Panc1 (cell line): ENCODE measurements at regions not wholly inside any gene's neighbourhood (a gene's known extent, or its start where the extent isn't known, plus 50 kb on each side); places are given as distances from the start of the nearest gene placed in this dataset.

Experiments used
- ATAC-seq: fragments of 200-7000 bp; cut with Tn5 transposase; 2 replicates; pipeline ENCODE4 v1.9.1; 2020; ENCODE audit warnings: mild to moderate bottlenecking, moderate library complexity
- BruUV-seq: library from RNA; stranded (reverse); fragments of 400-500 nt; replicated peaks from 2 replicates; lab custom pipeline; 2021; lab: Mats Ljungman, UMichigan
- CTCF ChIA-PET: fragments of 300-600 bp; sonication (Branson Sonifier 250); formaldehyde crosslinking; loops from one replicate; lab custom pipeline; 2022; ENCODE audit warnings: antibody characterized with exemption; lab: Charles Lee
- POLR2A ChIA-PET: fragments of 300-600 bp; sonication (Branson Sonifier 250); formaldehyde crosslinking; loops from one replicate; lab custom pipeline; 2022; ENCODE audit warnings: antibody characterized with exemption; lab: Charles Lee
- DNase-seq: peaks from one replicate; pipeline ENCODE4 v3.0.0-alpha.2; 2010; ENCODE audit warnings: low read depth, low spot score
- H3K27ac ChIP-seq: 2 replicates; pipeline ENCODE4 v1.5.1; 2011; ENCODE audit warnings: mild to moderate bottlenecking, low read length, inconsistent platforms
- H3K27me3 ChIP-seq: fragments of 200-500 bp; sonication (Bioruptor generic); 2 replicates; pipeline ENCODE4 v1.6.0; 2014; ENCODE audit warnings: low read length, inconsistent platforms; ENCODE audit not compliant: control insufficient read depth, insufficient read depth
- H3K36me3 ChIP-seq: fragments of 200-500 bp; sonication (Bioruptor generic); 2 replicates; pipeline ENCODE4 v1.5.1; 2014; ENCODE audit warnings: inconsistent platforms, mild to moderate bottlenecking, low read length, moderate library complexity; ENCODE audit not compliant: control insufficient read depth, insufficient read depth
- H3K4me1 ChIP-seq: 2 replicates; pipeline ENCODE4 v1.5.1; 2011; ENCODE audit warnings: inconsistent platforms, mild to moderate bottlenecking, low read length, moderate library complexity; ENCODE audit not compliant: control insufficient read depth, insufficient read depth
- H3K4me3 ChIP-seq, 2 experiments: 2 replicates each; pipeline ENCODE4 v1.5.1; 2011 to 2012; ENCODE audit warnings: low read depth in 2 of 2, low read length in 2 of 2, mild to moderate bottlenecking in 2 of 2, inconsistent platforms in 1 of 2, moderate library complexity in 1 of 2
- H3K9me3 ChIP-seq: fragments of 200-500 bp; sonication (Bioruptor generic); 2 replicates; pipeline ENCODE4 v1.5.1; 2014; ENCODE audit warnings: low read depth, mild to moderate bottlenecking, inconsistent platforms, low read length, moderate library complexity; ENCODE audit not compliant: control insufficient read depth, insufficient read depth
- POLR2AphosphoS5 ChIP-seq: IDR thresholded peaks from 2 replicates; pipeline ENCODE4 v1.6.1; 2012; ENCODE audit warnings: mild to moderate bottlenecking, low read depth, low read length, moderate library complexity
- SIN3A ChIP-seq: IDR thresholded peaks from 2 replicates; pipeline ENCODE4 v1.6.1; 2012; ENCODE audit warnings: low read depth, mild to moderate bottlenecking, low read length, moderate library complexity, borderline replicate concordance; ENCODE audit not compliant: insufficient read depth
- TCF7L2 ChIP-seq: IDR thresholded peaks from 2 replicates; pipeline ENCODE4 v1.6.1; 2011; ENCODE audit warnings: mild to moderate bottlenecking, low read depth, low read length, inconsistent platforms
- in situ Hi-C: cut with HindIII; loops from 2 replicates; pipeline ENCODE4 v1.10.0; 2016; ENCODE audit warnings: low sequenced_read_pairs, low pct_unique_long_range_greater_than_20kb
- intact Hi-C: fragments of 100-400 bp; cut with micrococcal nuclease; formaldehyde crosslinking; loops from one replicate; pipeline ENCODE4 v1.10.0; 2022; ENCODE audit not compliant: unreplicated experiment
- TF ChIP-seq, protein P1 (sequence below): fragments of 450-650 bp; IDR thresholded peaks from 2 replicates; pipeline ENCODE4 v1.5.1; 2017; ENCODE audit warnings: mild to moderate bottlenecking
- TF ChIP-seq, protein P2 (sequence below), 2 experiments: IDR thresholded peaks; 2 replicates each; pipeline ENCODE4 v1.6.1; 2011 to 2012; ENCODE audit warnings: low read depth in 2 of 2, control low read depth in 1 of 2, low read length in 1 of 2, mild to moderate bottlenecking in 1 of 2, moderate library complexity in 1 of 2; ENCODE audit not compliant: insufficient read depth in 1 of 2

DNA sequence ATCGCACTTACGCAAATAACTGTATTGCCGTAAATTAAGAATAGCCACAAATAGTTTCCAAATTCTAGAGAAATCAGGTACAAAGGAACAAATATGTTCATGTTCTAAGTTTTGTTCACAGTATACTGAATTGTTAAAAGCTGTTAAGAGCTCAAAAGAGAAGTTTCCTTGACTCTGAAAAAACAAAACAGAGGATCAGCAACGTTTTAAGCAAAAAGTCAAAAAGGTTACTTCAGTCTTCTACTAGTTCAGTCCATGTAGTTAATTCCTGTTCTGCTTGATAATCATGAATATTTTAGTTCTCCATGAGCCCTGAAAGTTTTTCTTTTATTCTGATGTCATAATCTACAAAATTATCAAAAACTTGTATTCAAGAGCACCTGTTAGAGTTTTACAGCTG is 128.6 kb upstream of the MAST4 start:
- intact Hi-C loops (no loop called here), in situ Hi-C loops (no loop called here)
- TF ChIP-seq POLR2AphosphoS5 (no peak), SIN3A (no peak), TCF7L2 (no peak)
- TF ChIP-seq, protein P1, sequence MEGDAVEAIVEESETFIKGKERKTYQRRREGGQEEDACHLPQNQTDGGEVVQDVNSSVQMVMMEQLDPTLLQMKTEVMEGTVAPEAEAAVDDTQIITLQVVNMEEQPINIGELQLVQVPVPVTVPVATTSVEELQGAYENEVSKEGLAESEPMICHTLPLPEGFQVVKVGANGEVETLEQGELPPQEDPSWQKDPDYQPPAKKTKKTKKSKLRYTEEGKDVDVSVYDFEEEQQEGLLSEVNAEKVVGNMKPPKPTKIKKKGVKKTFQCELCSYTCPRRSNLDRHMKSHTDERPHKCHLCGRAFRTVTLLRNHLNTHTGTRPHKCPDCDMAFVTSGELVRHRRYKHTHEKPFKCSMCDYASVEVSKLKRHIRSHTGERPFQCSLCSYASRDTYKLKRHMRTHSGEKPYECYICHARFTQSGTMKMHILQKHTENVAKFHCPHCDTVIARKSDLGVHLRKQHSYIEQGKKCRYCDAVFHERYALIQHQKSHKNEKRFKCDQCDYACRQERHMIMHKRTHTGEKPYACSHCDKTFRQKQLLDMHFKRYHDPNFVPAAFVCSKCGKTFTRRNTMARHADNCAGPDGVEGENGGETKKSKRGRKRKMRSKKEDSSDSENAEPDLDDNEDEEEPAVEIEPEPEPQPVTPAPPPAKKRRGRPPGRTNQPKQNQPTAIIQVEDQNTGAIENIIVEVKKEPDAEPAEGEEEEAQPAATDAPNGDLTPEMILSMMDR, result no peak
- TF ChIP-seq, protein P2, sequence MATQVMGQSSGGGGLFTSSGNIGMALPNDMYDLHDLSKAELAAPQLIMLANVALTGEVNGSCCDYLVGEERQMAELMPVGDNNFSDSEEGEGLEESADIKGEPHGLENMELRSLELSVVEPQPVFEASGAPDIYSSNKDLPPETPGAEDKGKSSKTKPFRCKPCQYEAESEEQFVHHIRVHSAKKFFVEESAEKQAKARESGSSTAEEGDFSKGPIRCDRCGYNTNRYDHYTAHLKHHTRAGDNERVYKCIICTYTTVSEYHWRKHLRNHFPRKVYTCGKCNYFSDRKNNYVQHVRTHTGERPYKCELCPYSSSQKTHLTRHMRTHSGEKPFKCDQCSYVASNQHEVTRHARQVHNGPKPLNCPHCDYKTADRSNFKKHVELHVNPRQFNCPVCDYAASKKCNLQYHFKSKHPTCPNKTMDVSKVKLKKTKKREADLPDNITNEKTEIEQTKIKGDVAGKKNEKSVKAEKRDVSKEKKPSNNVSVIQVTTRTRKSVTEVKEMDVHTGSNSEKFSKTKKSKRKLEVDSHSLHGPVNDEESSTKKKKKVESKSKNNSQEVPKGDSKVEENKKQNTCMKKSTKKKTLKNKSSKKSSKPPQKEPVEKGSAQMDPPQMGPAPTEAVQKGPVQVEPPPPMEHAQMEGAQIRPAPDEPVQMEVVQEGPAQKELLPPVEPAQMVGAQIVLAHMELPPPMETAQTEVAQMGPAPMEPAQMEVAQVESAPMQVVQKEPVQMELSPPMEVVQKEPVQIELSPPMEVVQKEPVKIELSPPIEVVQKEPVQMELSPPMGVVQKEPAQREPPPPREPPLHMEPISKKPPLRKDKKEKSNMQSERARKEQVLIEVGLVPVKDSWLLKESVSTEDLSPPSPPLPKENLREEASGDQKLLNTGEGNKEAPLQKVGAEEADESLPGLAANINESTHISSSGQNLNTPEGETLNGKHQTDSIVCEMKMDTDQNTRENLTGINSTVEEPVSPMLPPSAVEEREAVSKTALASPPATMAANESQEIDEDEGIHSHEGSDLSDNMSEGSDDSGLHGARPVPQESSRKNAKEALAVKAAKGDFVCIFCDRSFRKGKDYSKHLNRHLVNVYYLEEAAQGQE (IDR thresholded peaks at IDR 0.05; ENCODE audit: insufficient read depth in 1 of 2, low read depth in 2 of 2, low read length in 1 of 2), result no peak
- Histone ChIP-seq H3K27me3 (no peaks in the 10 kb centered on the region), H3K4me1 (no peaks in the 10 kb centered on the region), H3K4me3 (no peak overlapping the region), H3K36me3 (no peaks in the 10 kb centered on the region), H3K9me3 (peaks cover 23% of the 10 kb centered on the region), H3K27ac (no peak overlapping the region)
- ChIA-PET POLR2A (no interaction called here), CTCF (no interaction called here)
- ATAC-seq (no peak), DNase-seq (no peak)
- BruUV-seq, result no TSS peak

DNA sequence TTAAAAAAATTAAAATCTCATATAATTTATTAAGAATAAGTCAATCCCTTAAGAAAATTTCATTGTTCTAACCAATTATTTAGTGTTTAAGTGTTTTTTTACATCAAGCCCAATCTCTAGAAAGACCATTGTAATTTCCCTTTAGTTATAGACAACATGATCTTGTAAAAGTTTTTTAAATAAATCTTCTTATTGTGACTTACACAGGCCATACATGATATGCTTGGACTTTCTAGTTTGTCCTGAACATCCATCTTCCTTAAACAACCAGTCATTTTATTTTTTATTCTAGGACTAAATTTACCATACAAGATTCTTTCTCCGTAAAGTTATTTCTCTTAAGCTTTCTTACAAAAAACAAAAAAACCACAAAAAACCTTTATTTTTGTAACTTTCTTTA is 126.5 kb upstream of the MAST4 start:
- ChIA-PET CTCF (no interaction called here), POLR2A (no interaction called here)
- H3K27me3 ChIP-seq, result no peaks in the 10 kb centered on the region
- DNase-seq, result no peak
- H3K4me3 ChIP-seq, result no peak overlapping the region
- H3K36me3 ChIP-seq, result no peaks in the 10 kb centered on the region
- intact Hi-C loops, result no loop called here
- H3K27ac ChIP-seq, result no peak overlapping the region
- in situ Hi-C loops, result no loop called here
- H3K4me1 ChIP-seq, result no peaks in the 10 kb centered on the region
- peaks cover 23% of the 10 kb centered on the region for H3K9me3 ChIP-seq
- TF ChIP-seq, protein P2 (IDR thresholded peaks at IDR 0.05; ENCODE audit: insufficient read depth in 1 of 2, low read depth in 2 of 2, low read length in 1 of 2), result no peak
- TF ChIP-seq, protein P1, result no peak
- TF ChIP-seq TCF7L2 (no peak), SIN3A (no peak), POLR2AphosphoS5 (no peak)
- ATAC-seq, result no peak
- no TSS peak for BruUV-seq
